ENCODE measurements at regions not wholly inside any gene's neighbourhood (a gene's known extent, or its start where the extent isn't known, plus 50 kb on each side); places are given as distances from the start of the nearest gene placed in this dataset.

DNA sequence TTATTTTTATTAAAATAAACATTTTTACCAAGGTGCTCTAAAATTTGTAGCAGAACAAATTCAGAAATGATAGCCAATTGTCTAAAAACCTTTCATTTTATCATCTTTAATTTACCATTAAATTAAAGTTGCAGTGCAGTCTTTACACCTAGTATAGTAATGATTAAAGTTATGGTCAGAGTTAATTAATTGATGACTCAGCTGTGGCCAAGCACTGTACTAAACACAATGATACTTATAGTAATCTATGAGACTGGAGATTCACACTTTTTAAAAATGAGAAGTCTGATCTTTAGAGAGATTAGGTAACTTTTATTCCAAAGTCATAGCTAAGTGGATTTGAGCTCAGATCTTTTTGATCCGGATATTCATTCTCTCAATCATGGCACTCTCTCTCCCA, 621.1 kb upstream of the MEF2C start:
- Mint-ChIP-seq H3K36me3 (ENCODE audit: unreplicated experiment) (no peaks in the 10 kb centered on the region), H3K4me3 (ENCODE audit: unreplicated experiment) (no peak overlapping the region), H3K27me3 (ENCODE audit: unreplicated experiment) (no peaks in the 10 kb centered on the region), H3K4me1 (ENCODE audit: unreplicated experiment) (no peaks in the 10 kb centered on the region), H3K27ac (ENCODE audit: unreplicated experiment) (no peak overlapping the region), H3K9me3 (ENCODE audit: unreplicated experiment) (peaks cover 4% of the 10 kb centered on the region)
- no peak for DNase-seq (ENCODE audit: extremely low spot score, unreplicated experiment)
- no peak for TF ChIP-seq CTCF (IDR thresholded peaks at IDR 0.05)

GRCh38 chr5:89499787-89500186, 616.8 kb upstream of the MEF2C start:
- no peaks in the 10 kb centered on the region for H3K27me3 Mint-ChIP-seq (ENCODE audit: unreplicated experiment)
- no peak overlapping the region for H3K4me3 Mint-ChIP-seq (ENCODE audit: unreplicated experiment)
- no peaks in the 10 kb centered on the region for H3K4me1 Mint-ChIP-seq (ENCODE audit: unreplicated experiment)
- H3K9me3 Mint-ChIP-seq (ENCODE audit: unreplicated experiment), result no peaks in the 10 kb centered on the region
- no peak for DNase-seq (ENCODE audit: extremely low spot score, unreplicated experiment)
- TF ChIP-seq CTCF (IDR thresholded peaks at IDR 0.05), result no peak
- H3K36me3 Mint-ChIP-seq (ENCODE audit: unreplicated experiment), result no peaks in the 10 kb centered on the region
- H3K27ac Mint-ChIP-seq (ENCODE audit: unreplicated experiment), result no peak overlapping the region

DNA sequence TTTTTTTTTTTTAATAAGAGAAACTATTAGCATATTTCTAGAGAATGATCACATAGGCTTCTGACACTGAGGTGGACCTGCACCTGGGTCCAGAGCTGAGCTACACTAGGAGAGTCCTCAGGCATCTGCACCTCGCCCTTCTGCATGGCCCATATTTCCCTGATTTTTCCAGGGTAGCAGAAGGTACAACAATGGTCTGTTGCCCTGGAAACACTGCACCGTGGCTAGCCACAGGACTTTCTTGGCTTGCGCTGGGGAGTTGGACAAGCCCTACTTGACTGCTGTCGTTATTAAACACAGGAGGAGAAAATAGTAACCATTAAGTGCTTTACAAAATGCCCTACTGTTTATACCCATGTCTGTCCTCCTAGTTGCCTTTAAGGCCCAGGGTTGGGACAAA, 615.7 kb upstream of the MEF2C start:
- Mint-ChIP-seq H3K9me3 (ENCODE audit: unreplicated experiment) (no peaks in the 10 kb centered on the region), H3K36me3 (ENCODE audit: unreplicated experiment) (no peaks in the 10 kb centered on the region), H3K4me1 (ENCODE audit: unreplicated experiment) (no peaks in the 10 kb centered on the region), H3K4me3 (ENCODE audit: unreplicated experiment) (no peak overlapping the region), H3K27me3 (ENCODE audit: unreplicated experiment) (no peaks in the 10 kb centered on the region), H3K27ac (ENCODE audit: unreplicated experiment) (no peak overlapping the region)
- no peak for DNase-seq (ENCODE audit: extremely low spot score, unreplicated experiment)
- no peak for TF ChIP-seq CTCF (IDR thresholded peaks at IDR 0.05)

- no peak for TF ChIP-seq CTCF (IDR thresholded peaks at IDR 0.05)
- H3K4me3 Mint-ChIP-seq (ENCODE audit: unreplicated experiment), result no peak overlapping the region
- no peak for DNase-seq (ENCODE audit: extremely low spot score, unreplicated experiment)
- no peaks in the 10 kb centered on the region for H3K27me3 Mint-ChIP-seq (ENCODE audit: unreplicated experiment)
- H3K36me3 Mint-ChIP-seq (ENCODE audit: unreplicated experiment), result no peaks in the 10 kb centered on the region
- no peaks in the 10 kb centered on the region for H3K4me1 Mint-ChIP-seq (ENCODE audit: unreplicated experiment)
- no peak overlapping the region for H3K27ac Mint-ChIP-seq (ENCODE audit: unreplicated experiment)
- peaks cover 5% of the 10 kb centered on the region for H3K9me3 Mint-ChIP-seq (ENCODE audit: unreplicated experiment)
Measured at GRCh38 chr5:89493414-89493813, 610.4 kb upstream of the MEF2C start.

GRCh38 chr5:89484962-89485361, 602.0 kb upstream of the MEF2C start:
- Mint-ChIP-seq H3K36me3 (ENCODE audit: unreplicated experiment) (no peaks in the 10 kb centered on the region), H3K4me1 (ENCODE audit: unreplicated experiment) (peaks cover 12% of the 10 kb centered on the region), H3K27me3 (ENCODE audit: unreplicated experiment) (no peaks in the 10 kb centered on the region), H3K9me3 (ENCODE audit: unreplicated experiment) (no peaks in the 10 kb centered on the region), H3K4me3 (ENCODE audit: unreplicated experiment) (no peak overlapping the region), H3K27ac (ENCODE audit: unreplicated experiment) (no peak overlapping the region)
- no peak for TF ChIP-seq CTCF (IDR thresholded peaks at IDR 0.05)
- no peak for DNase-seq (ENCODE audit: extremely low spot score, unreplicated experiment)
